ENCODE measurements at regions not wholly inside any gene's neighbourhood (a gene's known extent, or its start where the extent isn't known, plus 50 kb on each side); places are given as distances from the start of the nearest gene placed in this dataset.

DNA sequence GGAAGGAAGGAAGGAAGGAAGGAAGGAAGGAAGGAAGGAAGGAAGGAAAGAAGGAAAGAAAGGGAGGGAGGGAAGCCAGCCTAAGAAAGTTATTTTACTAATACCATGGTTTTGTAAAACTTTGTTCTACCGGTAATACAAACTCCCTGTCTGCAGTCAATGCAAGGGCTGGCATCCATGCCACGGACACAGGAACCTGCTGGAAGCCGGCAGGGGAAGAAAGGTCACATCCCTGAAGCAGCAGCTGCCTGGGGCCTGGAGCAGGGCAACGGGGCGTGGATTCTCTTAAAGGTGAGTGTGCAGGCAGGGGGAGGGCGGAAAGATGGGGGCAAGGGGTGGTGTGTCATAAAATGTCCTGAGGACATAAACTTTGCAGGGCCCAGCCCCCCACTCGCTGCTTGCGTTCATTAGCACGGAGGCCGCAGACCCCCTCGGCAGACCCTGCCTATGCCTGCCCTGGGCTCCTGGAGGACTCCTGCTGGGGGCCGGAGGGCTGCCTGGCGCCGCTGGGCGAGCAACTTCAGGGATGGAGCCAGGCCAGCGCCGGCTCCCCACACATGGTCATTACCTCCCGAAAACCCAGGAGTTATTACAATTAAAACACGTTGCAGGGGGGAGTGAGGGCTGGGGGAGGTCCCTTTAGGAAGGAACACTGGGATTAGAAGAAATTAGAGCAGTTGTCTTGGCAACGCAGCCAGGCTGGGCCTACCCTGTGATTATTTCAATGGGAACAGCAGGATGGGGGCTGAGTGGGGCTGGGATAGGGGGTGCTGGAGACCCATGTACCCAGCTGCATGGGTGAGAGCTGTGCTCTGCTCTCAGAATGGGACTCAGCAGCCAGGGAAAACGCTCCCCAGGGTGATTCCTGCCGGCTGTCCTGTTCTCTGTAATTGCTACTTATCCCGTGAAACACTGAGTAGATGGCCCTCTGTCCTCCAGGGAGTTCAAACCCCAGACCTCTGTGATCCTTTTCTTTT lies 257.9 kb downstream of the SOX9 start:
- no peaks in the 10 kb centered on the region for H3K27me3 ChIP-seq (replicated peaks; ENCODE audit: insufficient read depth, low read depth, low read length, poor library complexity)
- ChIA-PET CTCF (interaction anchor here (0.7 kb wide), 1 partner anchor 123 kb away, joined by 12 read pairs; no protein-coding TSS in a partner anchor), POLR2A (ENCODE audit: low non-redundant PET) (no interaction called here)
- BruUV-seq (replicated peaks) = no TSS peak
- H3K4me3 ChIP-seq (ENCODE audit: low read depth, low read length, poor library complexity, severe bottlenecking) = no peak overlapping the region
- no peaks in the 10 kb centered on the region for H3K36me3 ChIP-seq (ENCODE audit: insufficient read depth, low read length, poor library complexity, severe bottlenecking)
- intact Hi-C loops (cut with micrococcal nuclease; ENCODE audit: unreplicated experiment) = loop anchor here (1.0 to 5.0 kb wide), 3 partner anchors 39 to 256 kb away; partner anchors contain the start of gene SOX9
- H3K4me1 ChIP-seq (ENCODE audit: insufficient read depth, low read length, poor library complexity, severe bottlenecking) = peaks cover 93% of the 10 kb centered on the region
- DNase-seq (ENCODE audit: low spot score) = peak; percentile 78
- H3K27ac ChIP-seq (ENCODE audit: low read depth, low read length, poor library complexity, severe bottlenecking) = peak overlapping the region; percentile 84
- H3K9me3 ChIP-seq (ENCODE audit: low read depth, low read length, poor library complexity, severe bottlenecking) = no peaks in the 10 kb centered on the region
- no peak for TF ChIP-seq EZH2 (IDR thresholded peaks at IDR 0.05; ENCODE audit: borderline replicate concordance, low read depth, low read length, poor library complexity, severe bottlenecking)
- TF ChIP-seq, protein P1, sequence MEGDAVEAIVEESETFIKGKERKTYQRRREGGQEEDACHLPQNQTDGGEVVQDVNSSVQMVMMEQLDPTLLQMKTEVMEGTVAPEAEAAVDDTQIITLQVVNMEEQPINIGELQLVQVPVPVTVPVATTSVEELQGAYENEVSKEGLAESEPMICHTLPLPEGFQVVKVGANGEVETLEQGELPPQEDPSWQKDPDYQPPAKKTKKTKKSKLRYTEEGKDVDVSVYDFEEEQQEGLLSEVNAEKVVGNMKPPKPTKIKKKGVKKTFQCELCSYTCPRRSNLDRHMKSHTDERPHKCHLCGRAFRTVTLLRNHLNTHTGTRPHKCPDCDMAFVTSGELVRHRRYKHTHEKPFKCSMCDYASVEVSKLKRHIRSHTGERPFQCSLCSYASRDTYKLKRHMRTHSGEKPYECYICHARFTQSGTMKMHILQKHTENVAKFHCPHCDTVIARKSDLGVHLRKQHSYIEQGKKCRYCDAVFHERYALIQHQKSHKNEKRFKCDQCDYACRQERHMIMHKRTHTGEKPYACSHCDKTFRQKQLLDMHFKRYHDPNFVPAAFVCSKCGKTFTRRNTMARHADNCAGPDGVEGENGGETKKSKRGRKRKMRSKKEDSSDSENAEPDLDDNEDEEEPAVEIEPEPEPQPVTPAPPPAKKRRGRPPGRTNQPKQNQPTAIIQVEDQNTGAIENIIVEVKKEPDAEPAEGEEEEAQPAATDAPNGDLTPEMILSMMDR (conservative IDR thresholded peaks at IDR 0.05; ENCODE audit: low read depth, low read length) = no peak

DNA sequence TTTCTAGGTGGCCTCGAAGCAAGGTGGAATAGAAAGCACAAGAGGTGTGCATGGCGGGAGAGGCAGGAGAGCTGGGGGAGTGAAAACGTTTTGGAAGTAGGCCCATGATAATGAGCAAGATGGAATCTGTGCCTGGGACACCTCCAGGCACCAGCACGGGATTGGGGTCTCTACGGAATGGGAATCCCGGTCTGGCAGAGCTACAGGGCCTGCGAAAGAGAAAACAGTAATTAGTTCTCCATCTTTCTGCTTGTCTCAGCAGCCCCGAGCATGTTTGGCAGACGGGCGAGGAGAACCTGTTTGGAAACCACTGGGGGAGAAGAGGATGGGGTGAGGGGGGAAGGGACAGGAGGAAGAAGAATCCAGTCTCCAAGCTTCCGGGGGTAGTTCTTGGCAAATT lies 258.7 kb downstream of the SOX9 start:
- ChIA-PET POLR2A (ENCODE audit: low non-redundant PET) (no interaction called here), CTCF (no interaction called here)
- intact Hi-C loops (cut with micrococcal nuclease; ENCODE audit: unreplicated experiment) = loop anchor here (5.0 kb wide), 2 partner anchors 38 to 257 kb away; partner anchors contain the start of gene SOX9
- Histone ChIP-seq H3K27me3 (replicated peaks; ENCODE audit: insufficient read depth, low read depth, low read length, poor library complexity) (no peaks in the 10 kb centered on the region), H3K4me3 (ENCODE audit: low read depth, low read length, poor library complexity, severe bottlenecking) (no peak overlapping the region), H3K36me3 (ENCODE audit: insufficient read depth, low read length, poor library complexity, severe bottlenecking) (no peaks in the 10 kb centered on the region), H3K27ac (ENCODE audit: low read depth, low read length, poor library complexity, severe bottlenecking) (peak overlapping the region; percentile 76), H3K9me3 (ENCODE audit: low read depth, low read length, poor library complexity, severe bottlenecking) (no peaks in the 10 kb centered on the region), H3K4me1 (ENCODE audit: insufficient read depth, low read length, poor library complexity, severe bottlenecking) (peaks cover 88% of the 10 kb centered on the region)
- no TSS peak for BruUV-seq (replicated peaks)
- DNase-seq (ENCODE audit: low spot score) = no peak
- TF ChIP-seq, protein P1 (conservative IDR thresholded peaks at IDR 0.05; ENCODE audit: low read depth, low read length) = no peak
- no peak for TF ChIP-seq EZH2 (IDR thresholded peaks at IDR 0.05; ENCODE audit: borderline replicate concordance, low read depth, low read length, poor library complexity, severe bottlenecking)

DNA sequence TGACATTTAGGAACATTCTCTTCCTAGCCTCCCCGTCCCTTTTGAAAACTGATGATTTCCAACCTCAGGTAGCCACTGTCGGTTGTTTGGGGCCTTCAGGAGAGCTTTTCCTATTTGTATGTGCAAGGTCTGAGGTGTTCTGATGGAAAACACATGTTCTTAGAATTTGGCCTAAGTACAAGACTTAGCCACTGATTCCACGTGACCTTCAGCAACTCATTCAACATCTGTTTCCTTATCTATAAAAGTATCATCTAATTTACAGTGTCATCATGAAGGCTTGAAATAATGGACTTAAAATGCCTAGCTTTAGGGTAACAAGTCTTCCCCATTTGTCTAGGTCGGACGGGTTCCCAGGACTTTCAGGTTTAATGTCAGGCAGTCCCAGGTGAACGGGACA lies 259.3 kb downstream of the SOX9 start:
- DNase-seq (ENCODE audit: low spot score) = no peak
- no peak overlapping the region for H3K27ac ChIP-seq (ENCODE audit: low read depth, low read length, poor library complexity, severe bottlenecking)
- BruUV-seq (replicated peaks) = no TSS peak
- ChIA-PET POLR2A (ENCODE audit: low non-redundant PET) (no interaction called here), CTCF (no interaction called here)
- H3K9me3 ChIP-seq (ENCODE audit: low read depth, low read length, poor library complexity, severe bottlenecking) = no peaks in the 10 kb centered on the region
- TF ChIP-seq, protein P1 (conservative IDR thresholded peaks at IDR 0.05; ENCODE audit: low read depth, low read length) = no peak
- no peak for TF ChIP-seq EZH2 (IDR thresholded peaks at IDR 0.05; ENCODE audit: borderline replicate concordance, low read depth, low read length, poor library complexity, severe bottlenecking)
- intact Hi-C loops (cut with micrococcal nuclease; ENCODE audit: unreplicated experiment) = no loop called here
- no peaks in the 10 kb centered on the region for H3K27me3 ChIP-seq (replicated peaks; ENCODE audit: insufficient read depth, low read depth, low read length, poor library complexity)
- H3K4me3 ChIP-seq (ENCODE audit: low read depth, low read length, poor library complexity, severe bottlenecking) = no peak overlapping the region
- H3K4me1 ChIP-seq (ENCODE audit: insufficient read depth, low read length, poor library complexity, severe bottlenecking) = peaks cover 83% of the 10 kb centered on the region
- no peaks in the 10 kb centered on the region for H3K36me3 ChIP-seq (ENCODE audit: insufficient read depth, low read length, poor library complexity, severe bottlenecking)

All from A673 (cell line).